Mesothelial cell of epicardium (in vitro differentiated cells): ENCODE measurements at regions not wholly inside any gene's neighbourhood (a gene's known extent, or its start where the extent isn't known, plus 50 kb on each side); places are given as distances from the start of the nearest gene placed in this dataset.

Experiments used
- DNase-seq, 2 experiments: peaks; one replicate each; pipeline ENCODE4 v3.0.0; 2021; ENCODE audit warnings: low spot score in 2 of 2; ENCODE audit not compliant: unreplicated experiment in 2 of 2
- H3K27ac Mint-ChIP-seq: 2 replicates; pipeline ENCODE4 v1.8.0; 2021; ENCODE audit warnings: mixed read lengths
- H3K27me3 Mint-ChIP-seq: 2 replicates; pipeline ENCODE4 v1.8.0; 2021; ENCODE audit warnings: low read depth, mixed read lengths
- H3K36me3 Mint-ChIP-seq: 2 replicates; pipeline ENCODE4 v1.8.0; 2021; ENCODE audit warnings: mixed read lengths
- H3K4me1 Mint-ChIP-seq: 2 replicates; pipeline ENCODE4 v1.8.0; 2021; ENCODE audit warnings: mixed read lengths
- H3K4me3 Mint-ChIP-seq: 2 replicates; pipeline ENCODE4 v1.8.0; 2021; ENCODE audit warnings: mild to moderate bottlenecking, moderate library complexity, mixed read lengths
- H3K9me3 Mint-ChIP-seq: 2 replicates; pipeline ENCODE4 v1.8.0; 2021; ENCODE audit warnings: mixed read lengths
- TF ChIP-seq, protein P1 (sequence below): fragments of 200-600 bp; sonication (generic); IDR thresholded peaks from one replicate; pipeline ENCODE4 v1.5.0; 2021; ENCODE audit warnings: antibody characterized with exemption; ENCODE audit not compliant: unreplicated experiment

DNA sequence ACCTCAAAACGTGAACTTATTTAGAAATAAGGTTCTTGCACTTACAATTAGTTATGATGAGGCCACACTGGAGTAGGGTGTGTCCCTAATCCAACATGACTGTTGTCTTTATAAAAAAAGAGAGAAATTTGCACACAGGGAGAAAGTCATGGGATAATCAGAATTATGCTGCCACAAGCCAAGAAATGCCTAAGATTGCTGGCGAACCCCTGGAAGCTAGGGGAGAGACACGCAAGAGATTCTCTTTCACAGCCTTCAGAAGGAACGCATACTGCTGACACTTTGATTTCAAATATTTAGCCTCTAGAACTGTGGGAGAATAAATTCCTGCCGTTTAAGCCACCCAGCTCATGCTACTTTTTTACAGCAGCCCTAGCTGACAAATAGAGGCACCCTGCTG is 138.3 kb downstream of the CCDC71L start:
- no peak for DNase-seq
- H3K27me3 Mint-ChIP-seq = peaks cover 17% of the 10 kb centered on the region
- TF ChIP-seq, protein P1, sequence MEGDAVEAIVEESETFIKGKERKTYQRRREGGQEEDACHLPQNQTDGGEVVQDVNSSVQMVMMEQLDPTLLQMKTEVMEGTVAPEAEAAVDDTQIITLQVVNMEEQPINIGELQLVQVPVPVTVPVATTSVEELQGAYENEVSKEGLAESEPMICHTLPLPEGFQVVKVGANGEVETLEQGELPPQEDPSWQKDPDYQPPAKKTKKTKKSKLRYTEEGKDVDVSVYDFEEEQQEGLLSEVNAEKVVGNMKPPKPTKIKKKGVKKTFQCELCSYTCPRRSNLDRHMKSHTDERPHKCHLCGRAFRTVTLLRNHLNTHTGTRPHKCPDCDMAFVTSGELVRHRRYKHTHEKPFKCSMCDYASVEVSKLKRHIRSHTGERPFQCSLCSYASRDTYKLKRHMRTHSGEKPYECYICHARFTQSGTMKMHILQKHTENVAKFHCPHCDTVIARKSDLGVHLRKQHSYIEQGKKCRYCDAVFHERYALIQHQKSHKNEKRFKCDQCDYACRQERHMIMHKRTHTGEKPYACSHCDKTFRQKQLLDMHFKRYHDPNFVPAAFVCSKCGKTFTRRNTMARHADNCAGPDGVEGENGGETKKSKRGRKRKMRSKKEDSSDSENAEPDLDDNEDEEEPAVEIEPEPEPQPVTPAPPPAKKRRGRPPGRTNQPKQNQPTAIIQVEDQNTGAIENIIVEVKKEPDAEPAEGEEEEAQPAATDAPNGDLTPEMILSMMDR = no peak
- no peak overlapping the region for H3K27ac Mint-ChIP-seq
- H3K4me3 Mint-ChIP-seq = no peak overlapping the region
- no peaks in the 10 kb centered on the region for H3K4me1 Mint-ChIP-seq
- H3K36me3 Mint-ChIP-seq = no peaks in the 10 kb centered on the region
- H3K9me3 Mint-ChIP-seq = no peaks in the 10 kb centered on the region

DNA sequence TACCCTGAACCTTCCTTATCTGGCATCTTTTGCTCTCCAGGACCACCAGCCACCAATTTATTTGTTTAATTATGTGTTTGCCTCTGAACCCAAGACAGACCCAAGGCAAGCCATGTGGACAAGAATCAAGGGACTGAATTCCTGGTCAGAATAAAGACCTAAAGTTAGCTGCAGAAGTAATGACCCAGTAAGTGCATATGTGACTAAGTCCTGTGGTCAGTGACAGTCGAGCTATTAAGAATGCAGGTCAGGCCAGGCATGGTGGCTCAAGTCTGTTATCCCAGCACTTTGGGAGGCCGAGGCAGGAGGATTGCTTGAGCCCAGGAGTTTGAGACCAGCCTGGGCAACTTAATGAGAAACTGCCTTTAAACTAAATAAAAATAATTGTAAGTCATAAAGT is 139.4 kb downstream of the CCDC71L start:
- H3K4me3 Mint-ChIP-seq = no peak overlapping the region
- TF ChIP-seq, protein P1 = no peak
- no peak overlapping the region for H3K27ac Mint-ChIP-seq
- H3K27me3 Mint-ChIP-seq = peaks cover 27% of the 10 kb centered on the region
- no peaks in the 10 kb centered on the region for H3K36me3 Mint-ChIP-seq
- DNase-seq = no peak
- H3K9me3 Mint-ChIP-seq = no peaks in the 10 kb centered on the region
- H3K4me1 Mint-ChIP-seq = no peaks in the 10 kb centered on the region

DNA sequence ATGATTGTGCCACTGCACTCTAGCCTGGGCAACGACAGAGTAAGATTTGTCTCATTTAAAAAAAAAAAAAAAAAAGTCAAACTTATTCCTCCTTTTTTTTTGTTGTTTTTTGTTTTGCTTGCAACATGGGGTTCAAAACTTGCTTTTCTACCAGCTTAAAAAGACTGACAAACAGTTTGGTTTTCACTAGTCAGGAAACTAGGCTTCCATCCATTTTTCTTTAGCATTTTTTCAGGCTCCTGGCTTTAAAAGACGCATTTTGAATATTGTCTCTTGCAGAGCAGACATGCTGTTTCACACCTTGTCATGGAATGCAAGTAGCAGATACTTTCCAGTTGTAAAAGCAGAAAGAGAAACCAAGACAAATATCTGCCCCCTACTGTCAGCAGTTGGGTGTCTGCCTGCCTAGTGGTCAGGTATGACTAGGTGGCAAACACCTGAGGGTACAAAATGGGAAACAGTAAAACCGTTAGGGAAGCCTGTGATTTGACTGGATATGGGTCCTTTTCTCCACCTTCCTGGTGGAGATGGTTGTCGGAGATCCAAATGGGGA is 139.9 kb downstream of the CCDC71L start:
- no peak for DNase-seq
- Mint-ChIP-seq H3K27me3 (peaks cover 30% of the 10 kb centered on the region), H3K27ac (no peak overlapping the region), H3K4me3 (no peak overlapping the region), H3K9me3 (no peaks in the 10 kb centered on the region), H3K36me3 (no peaks in the 10 kb centered on the region), H3K4me1 (no peaks in the 10 kb centered on the region)
- TF ChIP-seq, protein P1 = no peak

DNA sequence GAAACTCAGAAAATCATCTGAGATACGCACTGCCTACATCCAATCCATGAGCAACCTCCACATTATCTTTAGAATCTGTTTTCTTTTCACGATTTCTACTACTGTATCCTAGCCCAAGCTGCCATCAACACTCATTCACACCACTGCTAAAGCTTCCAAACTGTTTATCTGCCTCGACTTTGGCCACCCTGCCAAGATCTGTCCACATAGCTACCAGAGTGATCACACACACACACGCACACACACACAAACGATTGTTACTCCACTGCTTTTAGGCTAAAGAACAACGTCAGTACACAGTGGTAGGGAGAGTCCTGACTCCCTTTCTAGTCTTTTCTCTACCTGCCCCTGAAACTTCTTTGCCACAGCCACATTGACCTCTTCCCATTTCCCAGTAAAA is 142.0 kb downstream of the CCDC71L start:
- TF ChIP-seq, protein P1 = no peak
- no peak for DNase-seq
- Mint-ChIP-seq H3K27ac (no peak overlapping the region), H3K9me3 (no peaks in the 10 kb centered on the region), H3K36me3 (no peaks in the 10 kb centered on the region), H3K4me1 (no peaks in the 10 kb centered on the region), H3K4me3 (no peak overlapping the region), H3K27me3 (peaks cover 35% of the 10 kb centered on the region)

DNA sequence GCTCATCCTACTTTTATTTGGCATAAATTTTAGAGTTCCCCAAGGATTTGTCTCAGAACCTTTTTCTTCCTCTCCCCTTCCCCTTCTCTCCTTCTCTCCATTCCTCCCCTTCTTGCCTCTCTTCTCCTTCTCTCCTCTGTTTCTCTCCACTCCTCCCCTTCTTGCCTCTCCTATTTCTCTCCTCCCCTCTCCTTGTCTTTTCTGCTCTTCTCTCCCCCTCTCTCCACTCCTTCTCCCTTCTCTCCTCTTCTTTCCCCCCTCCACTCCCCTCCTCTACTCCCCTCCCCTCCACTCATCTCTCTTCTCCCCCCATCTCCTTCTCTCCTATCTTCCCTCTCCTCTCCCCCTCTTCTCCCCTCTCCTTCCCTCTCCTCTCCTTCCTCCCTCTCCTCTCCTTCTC is 142.7 kb downstream of the CCDC71L start:
- H3K36me3 Mint-ChIP-seq = no peaks in the 10 kb centered on the region
- no peak overlapping the region for H3K27ac Mint-ChIP-seq
- no peaks in the 10 kb centered on the region for H3K4me1 Mint-ChIP-seq
- no peak overlapping the region for H3K4me3 Mint-ChIP-seq
- no peaks in the 10 kb centered on the region for H3K9me3 Mint-ChIP-seq
- peaks cover 35% of the 10 kb centered on the region for H3K27me3 Mint-ChIP-seq
- TF ChIP-seq, protein P1 = no peak
- no peak for DNase-seq

DNA sequence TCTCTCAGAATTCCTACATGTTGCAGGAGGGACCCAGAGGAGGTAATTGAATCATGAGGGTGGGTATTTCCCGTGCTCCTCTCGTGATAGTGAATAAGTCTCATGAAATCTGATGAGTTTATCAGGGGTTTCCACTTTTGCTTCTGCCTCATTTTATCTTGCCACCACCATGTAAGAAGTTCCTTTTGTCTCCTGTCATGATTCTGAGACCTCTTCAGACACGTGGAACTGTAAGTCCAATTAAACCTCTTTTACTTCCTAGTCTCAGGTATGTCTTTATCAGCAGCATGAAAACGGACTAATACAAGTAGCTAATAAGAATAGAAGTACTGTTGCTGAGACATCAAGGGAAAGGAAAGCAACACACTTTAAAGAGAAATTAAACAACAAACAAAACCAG is 143.4 kb downstream of the CCDC71L start:
- peaks cover 34% of the 10 kb centered on the region for H3K27me3 Mint-ChIP-seq
- H3K4me3 Mint-ChIP-seq = no peak overlapping the region
- no peaks in the 10 kb centered on the region for H3K36me3 Mint-ChIP-seq
- no peaks in the 10 kb centered on the region for H3K4me1 Mint-ChIP-seq
- no peak overlapping the region for H3K27ac Mint-ChIP-seq
- no peak for DNase-seq
- H3K9me3 Mint-ChIP-seq = no peaks in the 10 kb centered on the region
- TF ChIP-seq, protein P1 = no peak
